ENCODE measurements at regions not wholly inside any gene's neighbourhood (a gene's known extent, or its start where the extent isn't known, plus 50 kb on each side); places are given as distances from the start of the nearest gene placed in this dataset.

DNA sequence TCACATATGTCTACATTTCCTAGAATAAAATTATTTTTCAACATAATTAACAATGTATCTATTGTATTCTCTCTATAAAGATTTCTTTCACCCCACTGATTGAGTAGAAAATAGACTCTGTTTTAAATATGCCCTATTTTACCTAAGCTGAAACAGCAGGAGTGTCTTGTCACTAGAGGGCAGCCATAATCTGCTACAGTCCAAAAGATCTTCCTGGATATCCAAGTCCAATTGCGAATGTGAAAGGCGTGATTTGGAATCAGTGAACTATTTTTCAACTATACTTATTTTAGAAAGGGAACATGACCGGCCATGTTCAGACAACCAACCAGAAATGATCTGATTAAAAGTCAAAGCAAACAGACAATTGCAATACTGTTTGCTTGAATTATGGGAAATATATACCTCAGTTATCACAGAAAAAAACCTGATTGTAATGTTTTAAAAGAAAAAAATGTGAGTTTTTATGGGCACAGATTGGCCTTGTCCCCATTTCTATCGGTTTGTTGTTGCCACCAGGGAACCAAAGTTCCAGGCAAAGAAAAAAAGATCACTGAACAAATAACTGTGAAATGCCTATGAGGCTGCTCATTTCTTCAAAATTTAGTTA lies 1211.0 kb upstream of the ADGRL4 start:
- H3K79me2 ChIP-seq (ENCODE audit: control insufficient read depth in 1 of 2, insufficient read depth in 2 of 2, low read length in 2 of 2) = no peaks in the 10 kb centered on the region
- H3K4me2 ChIP-seq (ENCODE audit: insufficient read depth in 1 of 2, low read depth in 2 of 2, low read length in 2 of 2) = no peak overlapping the region
- 0 out of 2 replicates have a peak overlapping the region, but pooled peaks have one; percentile 3 for H2AFZ ChIP-seq (ENCODE audit: low read length)
- no peak overlapping the region for H4K5ac ChIP-seq (ENCODE audit: insufficient read length, low read depth, low read length)
- no peak overlapping the region for H3K4ac ChIP-seq (replicated peaks; ENCODE audit: insufficient read length, low read depth, low read length)
- H2BK120ac ChIP-seq (replicated peaks; ENCODE audit: low read depth, low read length) = no peak overlapping the region
- ChIA-PET CTCF (ENCODE audit: partially characterized antibody) (interaction anchor here (0.5 to 2.1 kb wide), 12 partner anchors 9 to 556 kb away, joined by 3 to 5 read pairs (median 3); no protein-coding TSS in a partner anchor), POLR2A (ENCODE audit: partially characterized antibody) (interaction anchor here (0.6 kb wide), 1 partner anchor 160 kb away, joined by 4 read pairs; no protein-coding TSS in a partner anchor)
- 66% methylated on average over 4 of the region's 4 CpGs; no CpG with 5 or more reads in 1 of the 2 experiments for WGBS, 2 experiments (ENCODE audit: extremely low coverage in 1 of 2, insufficient coverage in 1 of 2, insufficient read length in 1 of 2, insufficient replicate concordance in 2 of 2, low coverage in 1 of 2, low lambda C conversion rate in 2 of 2, missing lambda C conversion rate in 1 of 2)
- no peaks in the 10 kb centered on the region for H3K79me1 ChIP-seq (ENCODE audit: low read depth, low read length)
- no peak overlapping the region for H2BK5ac ChIP-seq (ENCODE audit: low read depth, low read length)
- H3K9me3 ChIP-seq (ENCODE audit: insufficient read depth in 2 of 2, low read depth in 1 of 2, low read length in 1 of 2) = no peaks in the 10 kb centered on the region
- H2BK20ac ChIP-seq (ENCODE audit: low read length) = no peak overlapping the region
- H2BK15ac ChIP-seq (ENCODE audit: low read length) = no peak overlapping the region
- H4K91ac ChIP-seq (replicated peaks; ENCODE audit: insufficient read length, low read length) = no peak overlapping the region
- no peak overlapping the region for H3K23ac ChIP-seq (ENCODE audit: insufficient read length)
- TF ChIP-seq RAD21 (IDR thresholded peaks at IDR 0.05 in 1 of 2, conservative IDR thresholded peaks at IDR 0.05 in 1 of 2; ENCODE audit: low read depth in 2 of 2, low read length in 2 of 2) (peak; percentile 70 to 76), KDM5A (IDR thresholded peaks at IDR 0.05; ENCODE audit: low read length) (no peak)
- TF ChIP-seq, protein P1, sequence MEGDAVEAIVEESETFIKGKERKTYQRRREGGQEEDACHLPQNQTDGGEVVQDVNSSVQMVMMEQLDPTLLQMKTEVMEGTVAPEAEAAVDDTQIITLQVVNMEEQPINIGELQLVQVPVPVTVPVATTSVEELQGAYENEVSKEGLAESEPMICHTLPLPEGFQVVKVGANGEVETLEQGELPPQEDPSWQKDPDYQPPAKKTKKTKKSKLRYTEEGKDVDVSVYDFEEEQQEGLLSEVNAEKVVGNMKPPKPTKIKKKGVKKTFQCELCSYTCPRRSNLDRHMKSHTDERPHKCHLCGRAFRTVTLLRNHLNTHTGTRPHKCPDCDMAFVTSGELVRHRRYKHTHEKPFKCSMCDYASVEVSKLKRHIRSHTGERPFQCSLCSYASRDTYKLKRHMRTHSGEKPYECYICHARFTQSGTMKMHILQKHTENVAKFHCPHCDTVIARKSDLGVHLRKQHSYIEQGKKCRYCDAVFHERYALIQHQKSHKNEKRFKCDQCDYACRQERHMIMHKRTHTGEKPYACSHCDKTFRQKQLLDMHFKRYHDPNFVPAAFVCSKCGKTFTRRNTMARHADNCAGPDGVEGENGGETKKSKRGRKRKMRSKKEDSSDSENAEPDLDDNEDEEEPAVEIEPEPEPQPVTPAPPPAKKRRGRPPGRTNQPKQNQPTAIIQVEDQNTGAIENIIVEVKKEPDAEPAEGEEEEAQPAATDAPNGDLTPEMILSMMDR (IDR thresholded peaks at IDR 0.05; ENCODE audit: control extremely low read depth in 1 of 3, insufficient read depth in 1 of 3, low read depth in 1 of 3, low read length in 3 of 3) = peak in 2 of 3 experiments; percentile 42 to 52; a peak in 2 of 4 replicates
- H4K20me1 ChIP-seq (replicated peaks in 1 of 2; ENCODE audit: control insufficient read depth in 1 of 2, insufficient read depth in 2 of 2, low read length in 2 of 2) = no peaks in the 10 kb centered on the region
- H3K36me3 ChIP-seq (ENCODE audit: control insufficient read depth in 2 of 4, insufficient read depth in 4 of 4, low read length in 3 of 4) = no peaks in the 10 kb centered on the region
- no peak overlapping the region for H3K27ac ChIP-seq (ENCODE audit: low read depth, low read length)
- no peak overlapping the region for H3K14ac ChIP-seq (ENCODE audit: insufficient read length)
- no peak overlapping the region for H2BK12ac ChIP-seq (ENCODE audit: low read depth, low read length)
- H3K27me3 ChIP-seq (replicated peaks in 1 of 4; ENCODE audit: control insufficient read depth in 3 of 4, extremely low read depth in 1 of 4, insufficient read depth in 3 of 4, low read length in 3 of 4) = no peaks in the 10 kb centered on the region
- FAIRE-seq (no peak), DNase-seq (ENCODE audit: low read depth in 1 of 2, low spot score in 2 of 2) (no peak)
- no peak overlapping the region for H4K8ac ChIP-seq (ENCODE audit: extremely low read depth, insufficient read depth, low read length)
- H3K4me3 ChIP-seq (ENCODE audit: extremely low read depth in 1 of 4, insufficient read depth in 2 of 4, low read depth in 3 of 4, low read length in 4 of 4) = no peak overlapping the region
- H3K18ac ChIP-seq (ENCODE audit: extremely low read depth, low read length) = no peak overlapping the region
- no peak overlapping the region for H3K9ac ChIP-seq (replicated peaks in 1 of 4; ENCODE audit: extremely low read depth in 1 of 4, low read depth in 3 of 4, low read length in 3 of 4)
- no peaks in the 10 kb centered on the region for H3K23me2 ChIP-seq (ENCODE audit: low read depth, low read length)
- H3K4me1 ChIP-seq (replicated peaks in 1 of 4; ENCODE audit: control insufficient read depth in 3 of 4, insufficient read depth in 4 of 4, low read length in 3 of 4) = no peaks in the 10 kb centered on the region
- no peak overlapping the region for H2AK5ac ChIP-seq (ENCODE audit: low read depth, low read length)
- no peak overlapping the region for H3K56ac ChIP-seq (replicated peaks; ENCODE audit: insufficient read length, low read depth, low read length)

Data from H1 (cell line).